Ovary (tissue), 3 donors: ENCODE measurements at regions not wholly inside any gene's neighbourhood (a gene's known extent, or its start where the extent isn't known, plus 50 kb on each side); places are given as distances from the start of the nearest gene placed in this dataset.

Experiments
- CTCF ChIP-seq, 3 donors: fragments of 450-650 bp in 2 of 3; fragments of 200-600 bp in 1 of 3; IDR thresholded peaks; one replicate each; pipeline versions ENCODE4 v1.5.1 to v1.8.0; 2016 to 2022; ENCODE audit warnings: antibody characterized with exemption in 3 of 3, mild to moderate bottlenecking in 1 of 3
- POLR2A ChIP-seq: fragments of 450-650 bp; IDR thresholded peaks from one replicate; pipeline ENCODE4 v1.6.1; 2017; ENCODE audit warnings: antibody characterized with exemption, mild to moderate bottlenecking, moderate library complexity
- donor health status: DM: no; HTN: no; CAD: no.

- no peak for TF ChIP-seq CTCF (IDR thresholded peaks at IDR 0.05)
- no peak for TF ChIP-seq POLR2A
Observed at GRCh38 chr4:13193662-13194061, 290.5 kb downstream of the RAB28 start.
